OCI-LY1 (cell line): ENCODE measurements at regions not wholly inside any gene's neighbourhood (a gene's known extent, or its start where the extent isn't known, plus 50 kb on each side); places are given as distances from the start of the nearest gene placed in this dataset.

Experiments
- H2AFZ ChIP-seq: fragments of 200-600 bp; sonication (generic), shearing (Covaris generic); 2 replicates; pipeline ENCODE4 v1.6.0; 2014; ENCODE audit warnings: antibody characterized with exemption, mild to moderate bottlenecking, low read length
- H3F3A ChIP-seq: fragments of 200-600 bp; sonication (generic), shearing (Covaris generic); 2 replicates; pipeline ENCODE4 v1.6.0; 2014; ENCODE audit warnings: mild to moderate bottlenecking, antibody characterized with exemption, low read length, moderate library complexity; ENCODE audit not compliant: insufficient read depth
- H3K27ac ChIP-seq: fragments of 200-600 bp; sonication (generic); 2 replicates; pipeline ENCODE4 v1.5.1; 2014; ENCODE audit warnings: low read length, mixed run types, mild to moderate bottlenecking, low read depth; ENCODE audit not compliant: poor library complexity, severe bottlenecking
- H3K27me3 ChIP-seq: fragments of 200-600 bp; sonication (generic); 2 replicates; pipeline ENCODE4 v1.6.0; 2014; ENCODE audit warnings: antibody characterized with exemption, mild to moderate bottlenecking, low read length, moderate library complexity; ENCODE audit not compliant: insufficient read depth
- H3K36me3 ChIP-seq: fragments of 200-600 bp; sonication (generic); 2 replicates; pipeline ENCODE4 v1.6.1; 2014; ENCODE audit warnings: mild to moderate bottlenecking, antibody characterized with exemption, low read length, moderate library complexity, mixed read lengths; ENCODE audit not compliant: insufficient read depth
- H3K4me1 ChIP-seq: fragments of 200-600 bp; sonication (generic); 2 replicates; pipeline ENCODE4 v1.5.1; 2014; ENCODE audit warnings: mild to moderate bottlenecking, low read length, moderate library complexity; ENCODE audit not compliant: insufficient read depth, severe bottlenecking
- H3K4me2 ChIP-seq: fragments of 200-600 bp; sonication (generic), shearing (Covaris generic); 2 replicates; pipeline ENCODE4 v1.6.1; 2014; ENCODE audit warnings: low read length
- H3K4me3 ChIP-seq: fragments of 200-600 bp; sonication (generic); 2 replicates; pipeline ENCODE4 v1.5.1; 2014; ENCODE audit warnings: low read length, low read depth, mild to moderate bottlenecking, mixed read lengths; ENCODE audit not compliant: poor library complexity, severe bottlenecking
- H3K79me2 ChIP-seq: fragments of 200-600 bp; shearing (Covaris generic); 2 replicates; pipeline ENCODE4 v1.6.1; 2016; ENCODE audit warnings: mixed run types, low read length, mixed read lengths; ENCODE audit not compliant: insufficient read depth
- H3K9ac ChIP-seq: fragments of 200-600 bp; sonication (generic), shearing (Covaris generic); 2 replicates; pipeline ENCODE4 v1.6.1; 2014; ENCODE audit warnings: mild to moderate bottlenecking, low read length, mixed read lengths
- H3K9me2 ChIP-seq: fragments of 200-600 bp; sonication (generic), shearing (Covaris generic); 2 replicates; pipeline ENCODE4 v1.6.1; 2014; ENCODE audit warnings: low read depth, mild to moderate bottlenecking, low read length, mixed read lengths
- H3K9me3 ChIP-seq: fragments of 200-600 bp; shearing (Covaris generic); 2 replicates; pipeline ENCODE4 v1.6.1; 2014; ENCODE audit warnings: low read length, mixed read lengths
- H4K20me1 ChIP-seq: fragments of 200-600 bp; sonication (generic), shearing (Covaris generic); 2 replicates; pipeline ENCODE4 v1.6.0; 2016; ENCODE audit warnings: mild to moderate bottlenecking, low read length; ENCODE audit not compliant: insufficient read depth
- CTCF ChIP-seq: fragments of 200-600 bp; sonication (generic), shearing (Covaris generic); IDR thresholded peaks from 2 replicates; pipeline ENCODE4 v1.5.1; 2017; ENCODE audit warnings: mild to moderate bottlenecking, antibody characterized with exemption, low read length, moderate library complexity, mixed read lengths
- EZH2 ChIP-seq: fragments of 200-600 bp; sonication (generic), shearing (Covaris generic); IDR thresholded peaks from 2 replicates; pipeline ENCODE4 v1.8.0; 2017; ENCODE audit warnings: borderline replicate concordance, mixed run types, mild to moderate bottlenecking, antibody characterized with exemption, low read length, moderate library complexity, mixed read lengths

- Histone ChIP-seq H3K4me2 (no peak overlapping the region), H3K36me3 (no peaks in the 10 kb centered on the region), H3K27me3 (no peaks in the 10 kb centered on the region), H3K4me3 (no peak overlapping the region), H3K9ac (no peak overlapping the region), H2AFZ (no peak overlapping the region), H4K20me1 (no peaks in the 10 kb centered on the region), H3K9me2 (no peaks in the 10 kb centered on the region), H3F3A (no peaks in the 10 kb centered on the region), H3K79me2 (no peaks in the 10 kb centered on the region), H3K9me3 (no peaks in the 10 kb centered on the region), H3K4me1 (no peaks in the 10 kb centered on the region), H3K27ac (no peak overlapping the region)
- TF ChIP-seq EZH2 (no peak), CTCF (no peak)
These were observed 1131.4 kb downstream of the IGSF11 start for GRCh38 chr3:117903226-117903625.

- TF ChIP-seq EZH2 = no peak
- TF ChIP-seq CTCF = no peak
- Histone ChIP-seq H3K79me2 (no peaks in the 10 kb centered on the region), H3K4me3 (no peak overlapping the region), H3K27ac (no peak overlapping the region), H3K9ac (no peak overlapping the region), H3K9me3 (no peaks in the 10 kb centered on the region), H3K4me2 (no peak overlapping the region), H3K9me2 (no peaks in the 10 kb centered on the region), H3K36me3 (no peaks in the 10 kb centered on the region), H3K4me1 (no peaks in the 10 kb centered on the region), H4K20me1 (no peaks in the 10 kb centered on the region), H2AFZ (no peak overlapping the region), H3K27me3 (no peaks in the 10 kb centered on the region), H3F3A (no peaks in the 10 kb centered on the region)
These were observed 1123.7 kb downstream of the IGSF11 start for GRCh38 chr3:117910820-117911521.

- no peak overlapping the region for H3K4me3 ChIP-seq
- H3K9me3 ChIP-seq = no peaks in the 10 kb centered on the region
- no peak overlapping the region for H3K4me2 ChIP-seq
- H3K9me2 ChIP-seq = no peaks in the 10 kb centered on the region
- H3K4me1 ChIP-seq = no peaks in the 10 kb centered on the region
- H3K36me3 ChIP-seq = no peaks in the 10 kb centered on the region
- TF ChIP-seq EZH2 (no peak), CTCF (no peak)
- no peaks in the 10 kb centered on the region for H3K27me3 ChIP-seq
- no peaks in the 10 kb centered on the region for H3F3A ChIP-seq
- no peaks in the 10 kb centered on the region for H3K79me2 ChIP-seq
- H3K27ac ChIP-seq = no peak overlapping the region
- no peak overlapping the region for H2AFZ ChIP-seq
- no peaks in the 10 kb centered on the region for H4K20me1 ChIP-seq
- H3K9ac ChIP-seq = no peak overlapping the region
These were observed 1122.3 kb downstream of the IGSF11 start for GRCh38 chr3:117912352-117912751.
